ENCODE measurements at regions not wholly inside any gene's neighbourhood (a gene's known extent, or its start where the extent isn't known, plus 50 kb on each side); places are given as distances from the start of the nearest gene placed in this dataset.

GRCh38 chr13:77480066-77480465 is 55.4 kb upstream of the SCEL start:
- no peak for DNase-seq (ENCODE audit: low read depth)

- no peak for DNase-seq (ENCODE audit: low read depth)
Observed at GRCh38 chr13:77479326-77479725, 56.2 kb upstream of the SCEL start.

- DNase-seq (ENCODE audit: low read depth) = no peak
Observed at GRCh38 chr13:77477299-77477848, 58.1 kb upstream of the SCEL start.

GRCh38 chr13:77476456-77476855 is 59.0 kb upstream of the SCEL start:
- no peak for DNase-seq (ENCODE audit: low read depth)

- DNase-seq (ENCODE audit: low read depth) = no peak
Observed at GRCh38 chr13:77475345-77476084, 60.0 kb upstream of the SCEL start.

GRCh38 chr13:77470986-77471385 is 64.5 kb upstream of the SCEL start:
- DNase-seq (ENCODE audit: low read depth) = no peak

GRCh38 chr13:77466753-77467422 is 68.6 kb upstream of the SCEL start:
- DNase-seq (ENCODE audit: low read depth) = no peak

GRCh38 chr13:77465603-77466195 is 69.8 kb upstream of the SCEL start:
- no peak for DNase-seq (ENCODE audit: low read depth)

GRCh38 chr13:77460195-77460594 is 75.3 kb upstream of the SCEL start:
- DNase-seq (ENCODE audit: low read depth) = peak; percentile 50

GRCh38 chr13:77459592-77459991 is 75.9 kb upstream of the SCEL start:
- no peak for DNase-seq (ENCODE audit: low read depth)

GRCh38 chr13:77458736-77459135 is 76.8 kb upstream of the SCEL start:
- DNase-seq (ENCODE audit: low read depth) = no peak

GRCh38 chr13:77457966-77458365 is 77.5 kb upstream of the SCEL start:
- no peak for DNase-seq (ENCODE audit: low read depth)

GRCh38 chr13:77456271-77456670 is 79.2 kb upstream of the SCEL start:
- DNase-seq (ENCODE audit: low read depth) = no peak

- no peak for DNase-seq (ENCODE audit: low read depth)
Observed at GRCh38 chr13:77449265-77449664, 86.2 kb upstream of the SCEL start.

- DNase-seq (ENCODE audit: low read depth) = no peak
Observed at GRCh38 chr13:77448689-77449088, 86.8 kb upstream of the SCEL start.

GRCh38 chr13:77443511-77443910 is 92.0 kb upstream of the SCEL start:
- DNase-seq (ENCODE audit: low read depth) = no peak

- DNase-seq (ENCODE audit: low read depth) = no peak
Observed at GRCh38 chr13:77437267-77437666, 98.2 kb upstream of the SCEL start.

- DNase-seq (ENCODE audit: low read depth) = no peak
Observed at GRCh38 chr13:77434289-77434688, 101.2 kb upstream of the SCEL start.

GRCh38 chr13:77431449-77431848 is 104.1 kb upstream of the SCEL start:
- no peak for DNase-seq (ENCODE audit: low read depth)

GRCh38 chr13:77430377-77430951 is 103.6 kb upstream of the MYCBP2 start:
- DNase-seq (ENCODE audit: low read depth) = no peak

GRCh38 chr13:77429320-77430142 is 102.6 kb upstream of the MYCBP2 start:
- peak; percentile 28 for DNase-seq (ENCODE audit: low read depth)

- DNase-seq (ENCODE audit: low read depth) = no peak
Observed at GRCh38 chr13:77425705-77426104, 98.8 kb upstream of the MYCBP2 start.
